ENCODE measurements at regions not wholly inside any gene's neighbourhood (a gene's known extent, or its start where the extent isn't known, plus 50 kb on each side); places are given as distances from the start of the nearest gene placed in this dataset.
"Not testable (repeated sequence)": the region's sequence is repeated elsewhere in the genome, so short reads cannot be mapped to it uniquely, and the experiment has no call there.

DNA sequence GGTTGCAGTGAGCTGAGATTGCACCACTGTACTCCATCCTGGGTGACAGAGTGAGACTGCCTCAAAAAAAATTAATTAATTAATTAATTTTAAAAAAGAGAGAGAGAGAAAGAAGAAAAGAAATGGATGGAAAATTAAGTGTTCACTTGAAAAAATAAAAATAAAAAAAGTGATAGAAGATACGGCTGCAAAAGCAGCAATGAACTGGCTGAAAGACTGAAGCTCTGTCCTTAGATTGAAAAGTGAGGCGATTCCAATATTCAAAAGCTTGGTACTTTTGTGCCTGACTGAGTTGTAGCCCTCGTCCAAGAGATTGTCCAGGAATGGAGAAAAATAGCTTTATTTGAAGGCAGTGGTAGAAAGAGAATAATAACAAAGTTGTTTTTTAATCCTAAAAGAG, 154.6 kb downstream of the ADSS2 start:
- DNase-seq (ENCODE audit: low read depth in 1 of 2, low spot score in 1 of 2) = no peak
- Histone ChIP-seq H3K27me3 (ENCODE audit: insufficient read depth, poor library complexity, severe bottlenecking) (no peaks in the 10 kb centered on the region), H3K4me3 (replicated peaks; ENCODE audit: insufficient read depth, low read length) (no peak overlapping the region), H3K27ac (replicated peaks) (no peak overlapping the region)
- TF ChIP-seq, protein P1, sequence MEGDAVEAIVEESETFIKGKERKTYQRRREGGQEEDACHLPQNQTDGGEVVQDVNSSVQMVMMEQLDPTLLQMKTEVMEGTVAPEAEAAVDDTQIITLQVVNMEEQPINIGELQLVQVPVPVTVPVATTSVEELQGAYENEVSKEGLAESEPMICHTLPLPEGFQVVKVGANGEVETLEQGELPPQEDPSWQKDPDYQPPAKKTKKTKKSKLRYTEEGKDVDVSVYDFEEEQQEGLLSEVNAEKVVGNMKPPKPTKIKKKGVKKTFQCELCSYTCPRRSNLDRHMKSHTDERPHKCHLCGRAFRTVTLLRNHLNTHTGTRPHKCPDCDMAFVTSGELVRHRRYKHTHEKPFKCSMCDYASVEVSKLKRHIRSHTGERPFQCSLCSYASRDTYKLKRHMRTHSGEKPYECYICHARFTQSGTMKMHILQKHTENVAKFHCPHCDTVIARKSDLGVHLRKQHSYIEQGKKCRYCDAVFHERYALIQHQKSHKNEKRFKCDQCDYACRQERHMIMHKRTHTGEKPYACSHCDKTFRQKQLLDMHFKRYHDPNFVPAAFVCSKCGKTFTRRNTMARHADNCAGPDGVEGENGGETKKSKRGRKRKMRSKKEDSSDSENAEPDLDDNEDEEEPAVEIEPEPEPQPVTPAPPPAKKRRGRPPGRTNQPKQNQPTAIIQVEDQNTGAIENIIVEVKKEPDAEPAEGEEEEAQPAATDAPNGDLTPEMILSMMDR (IDR thresholded peaks at IDR 0.05; ENCODE audit: insufficient read depth, low read length) = no peak
- TF ChIP-seq POLR2AphosphoS5 (IDR thresholded peaks at IDR 0.05; ENCODE audit: low read depth) (no peak), SPI1 (IDR thresholded peaks at IDR 0.05; ENCODE audit: borderline replicate concordance, low read depth) (no peak), GABPA (IDR thresholded peaks at IDR 0.05; ENCODE audit: low read depth) (no peak)
- TF ChIP-seq, protein P2, sequence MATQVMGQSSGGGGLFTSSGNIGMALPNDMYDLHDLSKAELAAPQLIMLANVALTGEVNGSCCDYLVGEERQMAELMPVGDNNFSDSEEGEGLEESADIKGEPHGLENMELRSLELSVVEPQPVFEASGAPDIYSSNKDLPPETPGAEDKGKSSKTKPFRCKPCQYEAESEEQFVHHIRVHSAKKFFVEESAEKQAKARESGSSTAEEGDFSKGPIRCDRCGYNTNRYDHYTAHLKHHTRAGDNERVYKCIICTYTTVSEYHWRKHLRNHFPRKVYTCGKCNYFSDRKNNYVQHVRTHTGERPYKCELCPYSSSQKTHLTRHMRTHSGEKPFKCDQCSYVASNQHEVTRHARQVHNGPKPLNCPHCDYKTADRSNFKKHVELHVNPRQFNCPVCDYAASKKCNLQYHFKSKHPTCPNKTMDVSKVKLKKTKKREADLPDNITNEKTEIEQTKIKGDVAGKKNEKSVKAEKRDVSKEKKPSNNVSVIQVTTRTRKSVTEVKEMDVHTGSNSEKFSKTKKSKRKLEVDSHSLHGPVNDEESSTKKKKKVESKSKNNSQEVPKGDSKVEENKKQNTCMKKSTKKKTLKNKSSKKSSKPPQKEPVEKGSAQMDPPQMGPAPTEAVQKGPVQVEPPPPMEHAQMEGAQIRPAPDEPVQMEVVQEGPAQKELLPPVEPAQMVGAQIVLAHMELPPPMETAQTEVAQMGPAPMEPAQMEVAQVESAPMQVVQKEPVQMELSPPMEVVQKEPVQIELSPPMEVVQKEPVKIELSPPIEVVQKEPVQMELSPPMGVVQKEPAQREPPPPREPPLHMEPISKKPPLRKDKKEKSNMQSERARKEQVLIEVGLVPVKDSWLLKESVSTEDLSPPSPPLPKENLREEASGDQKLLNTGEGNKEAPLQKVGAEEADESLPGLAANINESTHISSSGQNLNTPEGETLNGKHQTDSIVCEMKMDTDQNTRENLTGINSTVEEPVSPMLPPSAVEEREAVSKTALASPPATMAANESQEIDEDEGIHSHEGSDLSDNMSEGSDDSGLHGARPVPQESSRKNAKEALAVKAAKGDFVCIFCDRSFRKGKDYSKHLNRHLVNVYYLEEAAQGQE (IDR thresholded peaks at IDR 0.05; ENCODE audit: insufficient replicate concordance, low read depth) = no peak

DNA sequence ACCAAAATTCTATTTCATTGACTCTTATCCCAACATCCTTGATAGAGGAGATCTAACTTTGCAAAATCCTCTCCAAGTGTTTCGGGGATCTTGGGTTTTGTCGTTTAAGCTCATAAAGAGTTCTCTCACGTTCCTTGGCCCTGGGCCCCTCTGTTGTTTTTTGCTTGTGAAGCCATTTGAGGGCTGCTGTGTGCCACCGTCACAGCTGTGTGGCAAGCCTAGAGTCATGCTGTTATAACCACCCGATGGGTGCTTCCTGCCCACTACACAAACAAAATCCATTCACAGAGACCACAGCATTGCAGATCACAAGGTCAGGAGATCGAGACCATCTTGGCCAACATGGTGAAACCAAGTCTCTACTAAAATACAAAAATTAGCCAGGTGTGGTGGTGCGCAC, 154.1 kb downstream of the ADSS2 start:
- TF ChIP-seq GABPA (IDR thresholded peaks at IDR 0.05; ENCODE audit: low read depth) (no peak), POLR2AphosphoS5 (IDR thresholded peaks at IDR 0.05; ENCODE audit: low read depth) (no peak), SPI1 (IDR thresholded peaks at IDR 0.05; ENCODE audit: borderline replicate concordance, low read depth) (no peak)
- TF ChIP-seq, protein P2 (IDR thresholded peaks at IDR 0.05; ENCODE audit: insufficient replicate concordance, low read depth) = no peak
- TF ChIP-seq, protein P1 (IDR thresholded peaks at IDR 0.05; ENCODE audit: insufficient read depth, low read length) = no peak
- no peak overlapping the region for H3K27ac ChIP-seq (replicated peaks)
- H3K27me3 ChIP-seq (ENCODE audit: insufficient read depth, poor library complexity, severe bottlenecking) = no peaks in the 10 kb centered on the region
- H3K4me3 ChIP-seq (replicated peaks; ENCODE audit: insufficient read depth, low read length) = no peak overlapping the region
- no peak for DNase-seq (ENCODE audit: low read depth in 1 of 2, low spot score in 1 of 2)

DNA sequence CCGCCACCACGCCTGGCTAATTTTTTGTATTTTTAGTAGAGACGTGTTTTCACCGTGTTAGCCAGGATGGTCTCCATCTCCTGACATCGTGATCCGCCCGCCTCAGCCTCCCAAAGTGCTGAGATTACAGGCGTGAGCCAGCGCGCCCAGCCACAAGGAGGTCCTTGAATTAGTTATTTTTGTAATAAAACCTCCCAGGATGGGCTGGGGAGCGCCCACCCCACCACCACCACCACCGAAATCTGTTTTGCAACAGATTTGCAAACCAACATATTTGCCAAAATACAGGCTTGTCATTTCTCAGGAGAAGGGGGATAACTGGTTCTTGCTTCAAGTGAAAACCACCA, 151.7 kb downstream of the ADSS2 start:
- not testable (repeated sequence) for DNase-seq (ENCODE audit: low read depth in 1 of 2, low spot score in 1 of 2); H3K27ac ChIP-seq (replicated peaks); H3K27me3 ChIP-seq (ENCODE audit: insufficient read depth, poor library complexity, severe bottlenecking); H3K4me3 ChIP-seq (replicated peaks; ENCODE audit: insufficient read depth, low read length)

DNA sequence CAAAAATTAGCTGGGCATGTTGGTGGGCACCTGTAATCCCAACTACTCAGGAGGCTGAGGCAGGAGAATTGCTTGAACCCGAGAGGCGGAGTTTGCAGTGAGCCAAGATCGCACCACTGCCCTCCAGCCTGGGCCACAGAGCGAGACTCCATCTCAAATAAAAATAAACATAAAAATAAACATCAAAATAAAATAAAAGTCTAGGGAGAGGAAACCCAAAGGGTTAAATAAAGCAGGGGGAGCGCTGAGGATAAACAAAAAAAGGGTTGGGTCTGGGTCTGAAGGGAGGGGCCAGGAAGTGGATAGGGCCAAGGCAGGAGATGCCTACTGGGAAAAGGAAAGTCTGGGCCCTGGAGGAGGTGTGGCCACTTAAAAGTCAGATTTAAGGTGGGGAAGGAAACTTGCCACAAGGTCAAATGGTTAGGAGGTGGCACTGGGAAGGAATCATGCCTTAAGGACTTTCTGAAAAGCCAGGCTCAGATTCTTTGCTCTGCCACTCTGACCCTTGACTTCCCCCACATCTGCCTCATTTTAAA, 150.0 kb downstream of the ADSS2 start:
- Histone ChIP-seq H3K27me3 (ENCODE audit: insufficient read depth, poor library complexity, severe bottlenecking) (no peaks in the 10 kb centered on the region), H3K27ac (replicated peaks) (no peak overlapping the region), H3K4me3 (replicated peaks; ENCODE audit: insufficient read depth, low read length) (no peak overlapping the region)
- TF ChIP-seq GABPA (IDR thresholded peaks at IDR 0.05; ENCODE audit: low read depth) = no peak
- TF ChIP-seq POLR2AphosphoS5 (IDR thresholded peaks at IDR 0.05; ENCODE audit: low read depth) = no peak
- TF ChIP-seq, protein P2 (IDR thresholded peaks at IDR 0.05; ENCODE audit: insufficient replicate concordance, low read depth) = no peak
- TF ChIP-seq SPI1 (IDR thresholded peaks at IDR 0.05; ENCODE audit: borderline replicate concordance, low read depth) = no peak
- TF ChIP-seq, protein P1 (IDR thresholded peaks at IDR 0.05; ENCODE audit: insufficient read depth, low read length) = no peak
- DNase-seq (ENCODE audit: low read depth in 1 of 2, low spot score in 1 of 2) = no peak
